Transverse colon (tissue), 4 donors: ENCODE measurements at regions not wholly inside any gene's neighbourhood (a gene's known extent, or its start where the extent isn't known, plus 50 kb on each side); places are given as distances from the start of the nearest gene placed in this dataset.

Experiments
- EP300 ChIP-seq: sonication (generic); formaldehyde crosslinking; IDR thresholded peaks from one replicate; pipeline ENCODE4 v1.6.1; 2017; ENCODE audit warnings: antibody characterized with exemption, low read depth
- POLR2A ChIP-seq: fragments of 450-650 bp; IDR thresholded peaks from one replicate; pipeline ENCODE4 v1.6.1; 2016; ENCODE audit warnings: antibody characterized with exemption, mild to moderate bottlenecking, moderate library complexity
- POLR2AphosphoS5 ChIP-seq, 3 donors: sonication (generic); formaldehyde crosslinking; IDR thresholded peaks; one replicate each; pipeline ENCODE4 v1.6.1; 2016; ENCODE audit warnings: antibody characterized with exemption in 3 of 3
- TF ChIP-seq, protein P1 (sequence below), 5 experiments: fragments of 200-600 bp in 3 of 5; fragments of 450-650 bp in 2 of 5; sonication (generic) in 3 of 5; IDR thresholded peaks; 1 replicate in 2 of 5; 2 replicates in 3 of 5; pipeline ENCODE4 v1.5.1; 2016 to 2017; ENCODE audit warnings: antibody characterized with exemption in 5 of 5, inconsistent platforms in 3 of 5, mild to moderate bottlenecking in 2 of 5, moderate library complexity in 1 of 5

- TF ChIP-seq EP300 (no peak), POLR2A (no peak), POLR2AphosphoS5 (IDR thresholded peaks at IDR 0.05) (no peak)
- TF ChIP-seq, protein P1, sequence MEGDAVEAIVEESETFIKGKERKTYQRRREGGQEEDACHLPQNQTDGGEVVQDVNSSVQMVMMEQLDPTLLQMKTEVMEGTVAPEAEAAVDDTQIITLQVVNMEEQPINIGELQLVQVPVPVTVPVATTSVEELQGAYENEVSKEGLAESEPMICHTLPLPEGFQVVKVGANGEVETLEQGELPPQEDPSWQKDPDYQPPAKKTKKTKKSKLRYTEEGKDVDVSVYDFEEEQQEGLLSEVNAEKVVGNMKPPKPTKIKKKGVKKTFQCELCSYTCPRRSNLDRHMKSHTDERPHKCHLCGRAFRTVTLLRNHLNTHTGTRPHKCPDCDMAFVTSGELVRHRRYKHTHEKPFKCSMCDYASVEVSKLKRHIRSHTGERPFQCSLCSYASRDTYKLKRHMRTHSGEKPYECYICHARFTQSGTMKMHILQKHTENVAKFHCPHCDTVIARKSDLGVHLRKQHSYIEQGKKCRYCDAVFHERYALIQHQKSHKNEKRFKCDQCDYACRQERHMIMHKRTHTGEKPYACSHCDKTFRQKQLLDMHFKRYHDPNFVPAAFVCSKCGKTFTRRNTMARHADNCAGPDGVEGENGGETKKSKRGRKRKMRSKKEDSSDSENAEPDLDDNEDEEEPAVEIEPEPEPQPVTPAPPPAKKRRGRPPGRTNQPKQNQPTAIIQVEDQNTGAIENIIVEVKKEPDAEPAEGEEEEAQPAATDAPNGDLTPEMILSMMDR (IDR thresholded peaks at IDR 0.05), result no peak
Observed at GRCh38 chr11:110862407-110862806, 150.2 kb upstream of the ARHGAP20 start.
